ENCODE measurements at regions not wholly inside any gene's neighbourhood (a gene's known extent, or its start where the extent isn't known, plus 50 kb on each side); places are given as distances from the start of the nearest gene placed in this dataset.
A peak's percentile ranks its signal among the peaks of the same experiment; 100 is the strongest.

- H3K4me3 ChIP-seq, result no peak overlapping the region
- intact Hi-C loops (cut with DNase I), result no loop called here
- no peak for ATAC-seq
These were observed 120.3 kb downstream of the ASB7 start for GRCh38 chr15:100722551-100723314.

GRCh38 chr15:100723315-100723801, 121.0 kb downstream of the ASB7 start:
- intact Hi-C loops (cut with DNase I), result no loop called here
- no peaks in the 10 kb centered on the region for H3K27me3 ChIP-seq
- peak overlapping the region; percentile 73 for H3K27ac ChIP-seq
- DNase-seq (no peak), ATAC-seq (peak; percentile 58)
- TF ChIP-seq CTCF (IDR thresholded peaks at IDR 0.05), result no peak
- no peaks in the 10 kb centered on the region for H3K9me3 ChIP-seq
- peaks cover 15% of the 10 kb centered on the region for H3K4me1 ChIP-seq
- H3K4me3 ChIP-seq, result no peak overlapping the region
- H3K36me3 ChIP-seq, result no peaks in the 10 kb centered on the region

More at GRCh38 chr15:100722551-100723314, 120.3 kb downstream of the ASB7 start:
- H3K27me3 ChIP-seq, result no peaks in the 10 kb centered on the region
- TF ChIP-seq CTCF (IDR thresholded peaks at IDR 0.05), result no peak
- no peaks in the 10 kb centered on the region for H3K9me3 ChIP-seq
- no peaks in the 10 kb centered on the region for H3K36me3 ChIP-seq
- H3K4me1 ChIP-seq, result peaks cover 15% of the 10 kb centered on the region
- H3K27ac ChIP-seq, result peak overlapping the region; percentile 73
- no peak for DNase-seq

- H3K36me3 ChIP-seq, result no peaks in the 10 kb centered on the region
- H3K4me1 ChIP-seq, result peaks cover 15% of the 10 kb centered on the region
- no peak overlapping the region for H3K27ac ChIP-seq
- no peak for TF ChIP-seq CTCF (IDR thresholded peaks at IDR 0.05)
- no peak overlapping the region for H3K4me3 ChIP-seq
- H3K27me3 ChIP-seq, result no peaks in the 10 kb centered on the region
- no peaks in the 10 kb centered on the region for H3K9me3 ChIP-seq
- intact Hi-C loops (cut with DNase I), result no loop called here
- ATAC-seq (no peak), DNase-seq (no peak)
These were observed 123.0 kb downstream of the ASB7 start for GRCh38 chr15:100725121-100726069.

GRCh38 chr15:100726070-100726420, 123.7 kb downstream of the ASB7 start:
- TF ChIP-seq CTCF (IDR thresholded peaks at IDR 0.05), result no peak
- Histone ChIP-seq H3K4me3 (no peak overlapping the region), H3K27me3 (no peaks in the 10 kb centered on the region), H3K4me1 (peaks cover 15% of the 10 kb centered on the region), H3K9me3 (no peaks in the 10 kb centered on the region), H3K27ac (no peak overlapping the region), H3K36me3 (no peaks in the 10 kb centered on the region)
- intact Hi-C loops (cut with DNase I), result no loop called here
- ATAC-seq (no peak), DNase-seq (no peak)

- no peak overlapping the region for H3K27ac ChIP-seq
These were observed 124.2 kb downstream of the ASB7 start for GRCh38 chr15:100726421-100727190.

More at GRCh38 chr15:100726421-100727190, 124.2 kb downstream of the ASB7 start:
- Histone ChIP-seq H3K36me3 (no peaks in the 10 kb centered on the region), H3K4me3 (no peak overlapping the region), H3K4me1 (peaks cover 10% of the 10 kb centered on the region), H3K9me3 (no peaks in the 10 kb centered on the region), H3K27me3 (no peaks in the 10 kb centered on the region)
- no peak for DNase-seq
- intact Hi-C loops (cut with DNase I), result no loop called here
- ATAC-seq, result no peak
- no peak for TF ChIP-seq CTCF (IDR thresholded peaks at IDR 0.05)

Measured in upper lobe of right lung (tissue), 1 donor.